H1 (cell line): ENCODE measurements at regions not wholly inside any gene's neighbourhood (a gene's known extent, or its start where the extent isn't known, plus 50 kb on each side); places are given as distances from the start of the nearest gene placed in this dataset.

Experiments
- FOSL1 ChIP-seq: IDR thresholded peaks from 2 replicates; pipeline ENCODE4 v1.6.1; 2011; ENCODE audit warnings: mild to moderate bottlenecking, low read depth, low read length, moderate library complexity; ENCODE audit not compliant: insufficient read depth
- KDM1A ChIP-seq: fragments of 200-600, 300-600 bp; sonication (generic); IDR thresholded peaks from 2 replicates; pipeline ENCODE4 v1.7.1; 2016; ENCODE audit warnings: mild to moderate bottlenecking, low read length, borderline replicate concordance
- POU5F1 ChIP-seq: IDR thresholded peaks from 2 replicates; pipeline ENCODE4 v1.6.1; 2011; ENCODE audit warnings: low read depth, mild to moderate bottlenecking, low read length, moderate library complexity
- RXRA ChIP-seq: IDR thresholded peaks from 2 replicates; pipeline ENCODE4 v1.6.1; 2011; ENCODE audit warnings: low read depth, mild to moderate bottlenecking, low read length, moderate library complexity; ENCODE audit not compliant: insufficient read depth
- SIX5 ChIP-seq: IDR thresholded peaks from 2 replicates; pipeline ENCODE4 v1.6.1; 2011; ENCODE audit warnings: mild to moderate bottlenecking, low read depth, low read length
- TF ChIP-seq, protein P1 (sequence below): fragments of 300-600 bp; sonication (generic); IDR thresholded peaks from 2 replicates; pipeline ENCODE4 v1.7.1; 2012; ENCODE audit warnings: low read length, moderate library complexity, mild to moderate bottlenecking, inconsistent platforms; ENCODE audit not compliant: insufficient replicate concordance
- TF ChIP-seq, protein P2 (sequence below): IDR thresholded peaks from 2 replicates; pipeline ENCODE4 v1.6.1; 2011; ENCODE audit warnings: low read length, improper control_type of control experiment

DNA sequence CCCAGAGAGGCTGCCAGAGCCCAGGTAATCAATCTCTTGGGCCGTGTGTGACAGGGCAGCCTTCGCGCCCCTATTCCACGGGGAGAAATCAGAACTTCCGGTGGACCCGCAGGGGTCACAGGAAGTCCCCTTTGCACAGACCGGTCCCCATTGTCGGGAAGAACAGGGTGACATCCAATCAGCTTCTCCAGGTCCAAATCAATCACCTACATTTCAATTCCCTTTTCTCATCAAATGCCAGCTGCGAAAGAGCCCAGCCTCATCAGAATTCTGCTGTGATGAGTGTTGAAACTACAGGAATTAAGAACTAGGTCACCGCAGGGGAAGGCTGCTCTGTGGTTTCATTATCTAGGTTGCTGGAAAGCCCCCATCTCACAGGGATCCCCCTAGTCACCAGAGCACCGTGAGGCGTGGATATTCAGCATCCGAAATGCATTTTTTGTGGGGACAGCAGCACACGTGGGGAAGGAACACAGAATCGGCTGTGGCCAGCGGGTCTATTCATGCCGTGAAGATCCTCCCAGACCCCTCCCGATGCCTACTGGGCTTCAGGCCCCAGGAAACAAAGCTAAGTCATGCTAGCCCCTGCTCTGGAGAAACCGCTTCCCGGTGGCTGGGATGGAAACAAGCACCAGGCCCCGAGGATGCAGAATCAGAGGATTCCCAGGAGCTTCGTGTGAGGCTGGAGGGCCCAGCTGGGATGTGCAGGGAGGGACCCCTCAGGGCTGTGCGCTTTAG, 193.7 kb upstream of the ID2 start (continued):
- TF ChIP-seq, protein P1, sequence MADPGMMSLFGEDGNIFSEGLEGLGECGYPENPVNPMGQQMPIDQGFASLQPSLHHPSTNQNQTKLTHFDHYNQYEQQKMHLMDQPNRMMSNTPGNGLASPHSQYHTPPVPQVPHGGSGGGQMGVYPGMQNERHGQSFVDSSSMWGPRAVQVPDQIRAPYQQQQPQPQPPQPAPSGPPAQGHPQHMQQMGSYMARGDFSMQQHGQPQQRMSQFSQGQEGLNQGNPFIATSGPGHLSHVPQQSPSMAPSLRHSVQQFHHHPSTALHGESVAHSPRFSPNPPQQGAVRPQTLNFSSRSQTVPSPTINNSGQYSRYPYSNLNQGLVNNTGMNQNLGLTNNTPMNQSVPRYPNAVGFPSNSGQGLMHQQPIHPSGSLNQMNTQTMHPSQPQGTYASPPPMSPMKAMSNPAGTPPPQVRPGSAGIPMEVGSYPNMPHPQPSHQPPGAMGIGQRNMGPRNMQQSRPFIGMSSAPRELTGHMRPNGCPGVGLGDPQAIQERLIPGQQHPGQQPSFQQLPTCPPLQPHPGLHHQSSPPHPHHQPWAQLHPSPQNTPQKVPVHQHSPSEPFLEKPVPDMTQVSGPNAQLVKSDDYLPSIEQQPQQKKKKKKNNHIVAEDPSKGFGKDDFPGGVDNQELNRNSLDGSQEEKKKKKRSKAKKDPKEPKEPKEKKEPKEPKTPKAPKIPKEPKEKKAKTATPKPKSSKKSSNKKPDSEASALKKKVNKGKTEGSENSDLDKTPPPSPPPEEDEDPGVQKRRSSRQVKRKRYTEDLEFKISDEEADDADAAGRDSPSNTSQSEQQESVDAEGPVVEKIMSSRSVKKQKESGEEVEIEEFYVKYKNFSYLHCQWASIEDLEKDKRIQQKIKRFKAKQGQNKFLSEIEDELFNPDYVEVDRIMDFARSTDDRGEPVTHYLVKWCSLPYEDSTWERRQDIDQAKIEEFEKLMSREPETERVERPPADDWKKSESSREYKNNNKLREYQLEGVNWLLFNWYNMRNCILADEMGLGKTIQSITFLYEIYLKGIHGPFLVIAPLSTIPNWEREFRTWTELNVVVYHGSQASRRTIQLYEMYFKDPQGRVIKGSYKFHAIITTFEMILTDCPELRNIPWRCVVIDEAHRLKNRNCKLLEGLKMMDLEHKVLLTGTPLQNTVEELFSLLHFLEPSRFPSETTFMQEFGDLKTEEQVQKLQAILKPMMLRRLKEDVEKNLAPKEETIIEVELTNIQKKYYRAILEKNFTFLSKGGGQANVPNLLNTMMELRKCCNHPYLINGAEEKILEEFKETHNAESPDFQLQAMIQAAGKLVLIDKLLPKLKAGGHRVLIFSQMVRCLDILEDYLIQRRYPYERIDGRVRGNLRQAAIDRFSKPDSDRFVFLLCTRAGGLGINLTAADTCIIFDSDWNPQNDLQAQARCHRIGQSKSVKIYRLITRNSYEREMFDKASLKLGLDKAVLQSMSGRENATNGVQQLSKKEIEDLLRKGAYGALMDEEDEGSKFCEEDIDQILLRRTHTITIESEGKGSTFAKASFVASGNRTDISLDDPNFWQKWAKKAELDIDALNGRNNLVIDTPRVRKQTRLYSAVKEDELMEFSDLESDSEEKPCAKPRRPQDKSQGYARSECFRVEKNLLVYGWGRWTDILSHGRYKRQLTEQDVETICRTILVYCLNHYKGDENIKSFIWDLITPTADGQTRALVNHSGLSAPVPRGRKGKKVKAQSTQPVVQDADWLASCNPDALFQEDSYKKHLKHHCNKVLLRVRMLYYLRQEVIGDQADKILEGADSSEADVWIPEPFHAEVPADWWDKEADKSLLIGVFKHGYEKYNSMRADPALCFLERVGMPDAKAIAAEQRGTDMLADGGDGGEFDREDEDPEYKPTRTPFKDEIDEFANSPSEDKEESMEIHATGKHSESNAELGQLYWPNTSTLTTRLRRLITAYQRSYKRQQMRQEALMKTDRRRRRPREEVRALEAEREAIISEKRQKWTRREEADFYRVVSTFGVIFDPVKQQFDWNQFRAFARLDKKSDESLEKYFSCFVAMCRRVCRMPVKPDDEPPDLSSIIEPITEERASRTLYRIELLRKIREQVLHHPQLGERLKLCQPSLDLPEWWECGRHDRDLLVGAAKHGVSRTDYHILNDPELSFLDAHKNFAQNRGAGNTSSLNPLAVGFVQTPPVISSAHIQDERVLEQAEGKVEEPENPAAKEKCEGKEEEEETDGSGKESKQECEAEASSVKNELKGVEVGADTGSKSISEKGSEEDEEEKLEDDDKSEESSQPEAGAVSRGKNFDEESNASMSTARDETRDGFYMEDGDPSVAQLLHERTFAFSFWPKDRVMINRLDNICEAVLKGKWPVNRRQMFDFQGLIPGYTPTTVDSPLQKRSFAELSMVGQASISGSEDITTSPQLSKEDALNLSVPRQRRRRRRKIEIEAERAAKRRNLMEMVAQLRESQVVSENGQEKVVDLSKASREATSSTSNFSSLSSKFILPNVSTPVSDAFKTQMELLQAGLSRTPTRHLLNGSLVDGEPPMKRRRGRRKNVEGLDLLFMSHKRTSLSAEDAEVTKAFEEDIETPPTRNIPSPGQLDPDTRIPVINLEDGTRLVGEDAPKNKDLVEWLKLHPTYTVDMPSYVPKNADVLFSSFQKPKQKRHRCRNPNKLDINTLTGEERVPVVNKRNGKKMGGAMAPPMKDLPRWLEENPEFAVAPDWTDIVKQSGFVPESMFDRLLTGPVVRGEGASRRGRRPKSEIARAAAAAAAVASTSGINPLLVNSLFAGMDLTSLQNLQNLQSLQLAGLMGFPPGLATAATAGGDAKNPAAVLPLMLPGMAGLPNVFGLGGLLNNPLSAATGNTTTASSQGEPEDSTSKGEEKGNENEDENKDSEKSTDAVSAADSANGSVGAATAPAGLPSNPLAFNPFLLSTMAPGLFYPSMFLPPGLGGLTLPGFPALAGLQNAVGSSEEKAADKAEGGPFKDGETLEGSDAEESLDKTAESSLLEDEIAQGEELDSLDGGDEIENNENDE: no peak
- TF ChIP-seq SIX5: no peak
- TF ChIP-seq, protein P2, sequence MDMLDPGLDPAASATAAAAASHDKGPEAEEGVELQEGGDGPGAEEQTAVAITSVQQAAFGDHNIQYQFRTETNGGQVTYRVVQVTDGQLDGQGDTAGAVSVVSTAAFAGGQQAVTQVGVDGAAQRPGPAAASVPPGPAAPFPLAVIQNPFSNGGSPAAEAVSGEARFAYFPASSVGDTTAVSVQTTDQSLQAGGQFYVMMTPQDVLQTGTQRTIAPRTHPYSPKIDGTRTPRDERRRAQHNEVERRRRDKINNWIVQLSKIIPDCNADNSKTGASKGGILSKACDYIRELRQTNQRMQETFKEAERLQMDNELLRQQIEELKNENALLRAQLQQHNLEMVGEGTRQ: no peak
- TF ChIP-seq KDM1A: no peak
- TF ChIP-seq RXRA: no peak
- no peak for TF ChIP-seq FOSL1
- no peak for TF ChIP-seq POU5F1
